ENCODE measurements at regions not wholly inside any gene's neighbourhood (a gene's known extent, or its start where the extent isn't known, plus 50 kb on each side); places are given as distances from the start of the nearest gene placed in this dataset.

DNA sequence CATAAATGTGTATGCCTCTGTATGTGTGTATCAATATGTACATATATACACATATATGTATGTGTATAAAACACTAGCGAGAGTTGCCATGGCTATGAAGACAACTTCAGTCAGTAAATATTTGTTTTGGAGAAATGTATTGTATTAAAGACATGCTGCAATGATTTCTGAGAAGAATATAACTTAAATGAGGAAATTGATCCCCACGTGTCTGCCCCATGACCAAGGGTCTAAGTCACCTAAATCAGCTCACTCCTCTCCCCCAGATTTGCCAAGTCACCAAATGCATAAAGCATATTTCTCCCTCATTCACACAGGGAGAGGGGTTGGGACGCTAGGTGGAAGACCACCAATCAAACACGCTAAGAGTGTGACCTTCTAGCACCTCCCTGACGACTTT lies 58.3 kb upstream of the LYST start:
- DNase-seq (ENCODE audit: low read depth): no peak

DNA sequence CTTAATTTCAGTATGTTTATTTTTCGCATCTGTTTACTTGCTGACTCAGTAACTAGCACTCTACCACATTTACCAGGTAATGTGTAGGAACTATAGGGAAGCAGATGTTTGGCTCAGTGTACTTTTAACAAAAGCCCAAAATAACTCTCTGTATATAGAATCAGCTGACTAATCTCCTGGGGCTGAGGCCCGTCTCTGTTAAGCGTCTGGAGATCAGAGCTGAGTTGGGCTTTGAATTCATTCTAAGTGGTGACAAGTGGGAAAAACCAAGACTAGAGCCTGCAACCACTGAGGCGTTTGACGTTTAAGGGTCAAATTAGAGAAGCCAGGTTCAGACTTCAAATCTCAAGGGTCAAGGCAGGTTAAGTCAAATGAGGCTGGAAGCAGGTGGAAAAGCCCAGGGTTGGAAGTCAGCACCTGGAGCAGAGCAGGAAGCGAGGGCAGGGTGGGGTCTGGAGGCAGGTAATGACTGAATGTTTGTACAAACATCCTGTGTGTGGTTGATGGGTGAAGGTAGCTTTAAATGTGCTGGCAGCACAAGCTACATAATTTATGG lies 56.8 kb upstream of the LYST start:
- no peak for DNase-seq (ENCODE audit: low read depth)

DNA sequence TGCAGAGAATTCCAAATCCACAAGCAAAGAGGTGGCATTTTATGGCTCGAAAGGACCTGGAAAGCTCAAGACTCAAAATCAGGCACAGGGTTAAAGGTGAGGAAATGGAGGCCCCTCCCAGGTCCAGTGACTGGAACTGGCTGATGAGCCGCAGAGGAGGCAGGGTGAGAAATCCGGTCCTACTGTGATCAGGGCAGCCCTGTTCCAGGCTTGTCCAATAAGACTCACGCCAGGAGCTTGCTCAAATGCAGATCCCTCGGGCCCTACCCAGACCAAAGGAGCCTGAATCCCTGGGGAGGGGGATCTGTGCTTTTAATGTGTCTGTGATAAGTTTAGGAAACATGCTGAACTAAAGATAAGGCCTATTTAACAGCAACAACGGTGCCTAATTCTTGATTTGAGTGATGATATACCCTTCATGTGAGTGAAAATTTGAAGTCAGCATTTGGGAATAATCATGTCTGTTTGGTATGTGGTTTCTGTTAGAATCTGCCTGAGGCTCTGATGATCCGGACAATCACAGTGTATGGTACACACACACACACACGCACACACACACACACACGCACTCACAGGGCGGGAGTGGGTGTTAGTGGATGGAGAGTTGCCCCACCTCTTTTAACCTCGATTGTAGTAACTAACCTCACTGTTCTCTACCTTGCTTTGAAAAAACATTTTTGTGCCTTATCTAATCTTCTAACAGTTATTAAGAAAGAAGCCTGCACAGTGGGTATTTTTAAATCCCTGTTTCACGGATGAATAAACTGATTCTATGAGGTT lies 54.1 kb upstream of the LYST start:
- peak; percentile 75 for DNase-seq (ENCODE audit: low read depth)

DNA sequence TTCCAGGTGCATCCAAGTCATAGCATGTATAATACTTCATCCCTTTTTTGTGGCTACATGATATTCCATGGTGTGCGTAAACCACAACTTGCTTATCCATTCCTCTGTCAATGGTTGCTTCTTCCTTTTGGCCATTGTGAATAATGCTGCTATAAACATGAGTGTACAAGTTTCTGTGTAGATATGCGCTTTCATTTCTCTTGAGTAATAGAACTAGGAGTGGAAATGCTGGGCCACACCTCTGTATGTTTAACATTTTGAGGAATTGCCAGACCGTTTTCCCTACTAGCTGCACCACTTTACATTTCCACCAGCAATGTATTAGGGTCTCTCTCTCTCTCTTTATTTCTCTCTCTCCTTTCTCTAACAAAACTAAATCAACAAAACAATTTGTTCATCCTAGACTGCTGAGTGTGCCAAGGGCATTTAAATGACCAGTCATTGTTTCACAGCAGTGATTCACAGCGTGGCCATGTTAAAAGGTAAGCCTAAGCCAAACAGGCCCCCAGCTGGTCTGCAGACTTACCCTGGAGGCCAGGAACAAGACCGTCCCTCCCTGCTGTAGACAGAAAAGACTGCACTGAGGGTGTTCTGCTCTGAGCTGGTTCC lies 53.2 kb upstream of the LYST start:
- DNase-seq (ENCODE audit: low read depth): peak; percentile 91

DNA sequence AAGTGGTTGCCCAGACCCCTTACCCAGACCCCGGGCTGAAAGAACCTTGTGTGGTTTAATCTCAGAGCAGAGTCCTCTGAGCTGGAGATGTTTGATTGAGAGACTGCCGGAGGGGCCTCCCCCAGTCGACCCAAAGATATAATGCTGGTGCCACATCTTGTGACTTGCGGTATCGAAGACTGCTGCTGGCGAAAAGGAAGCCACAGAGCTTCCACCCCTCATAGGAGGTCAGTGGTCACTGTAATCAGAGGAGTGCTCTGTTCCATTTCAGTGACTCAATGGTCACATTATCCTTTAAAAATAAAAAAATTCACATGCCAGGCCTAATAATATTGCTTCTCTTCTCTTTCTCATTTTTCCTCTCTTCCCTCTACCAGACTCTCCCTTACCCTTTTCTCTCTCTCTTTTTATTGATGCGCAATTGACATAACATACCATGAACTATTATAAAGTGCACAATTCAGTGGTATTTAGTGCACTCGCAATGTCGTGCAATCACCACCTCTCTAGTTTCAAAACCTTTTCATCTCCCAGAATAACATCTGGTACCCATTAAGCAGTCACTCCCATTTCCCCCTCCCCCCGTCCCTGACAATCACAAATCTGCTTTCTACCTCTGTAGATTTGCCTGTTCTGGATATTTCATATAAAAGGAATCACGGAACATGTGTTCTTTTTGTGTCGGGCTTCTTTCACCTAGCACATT lies 52.6 kb upstream of the LYST start:
- DNase-seq (ENCODE audit: low read depth): peak; percentile 84

DNA sequence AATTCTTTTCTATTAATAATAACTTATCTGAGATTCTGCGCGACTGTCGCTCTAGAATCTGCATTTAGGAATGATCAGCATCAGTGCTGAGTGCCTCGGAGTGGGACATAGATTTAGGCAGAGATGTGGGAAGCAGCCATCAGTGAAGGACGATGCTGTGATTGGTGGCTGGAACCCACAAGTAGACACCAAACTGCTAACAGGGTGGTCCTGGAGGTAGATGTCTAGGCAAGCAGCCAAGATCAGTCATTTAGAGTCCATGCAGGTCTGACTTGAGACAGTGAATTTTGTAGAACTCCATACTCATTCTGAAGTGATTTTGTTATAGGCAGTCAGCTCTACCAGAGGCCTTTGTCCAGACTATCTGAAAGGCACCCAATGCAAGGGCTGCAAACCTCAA lies 51.8 kb upstream of the LYST start:
- DNase-seq (ENCODE audit: low read depth): no peak

DNA sequence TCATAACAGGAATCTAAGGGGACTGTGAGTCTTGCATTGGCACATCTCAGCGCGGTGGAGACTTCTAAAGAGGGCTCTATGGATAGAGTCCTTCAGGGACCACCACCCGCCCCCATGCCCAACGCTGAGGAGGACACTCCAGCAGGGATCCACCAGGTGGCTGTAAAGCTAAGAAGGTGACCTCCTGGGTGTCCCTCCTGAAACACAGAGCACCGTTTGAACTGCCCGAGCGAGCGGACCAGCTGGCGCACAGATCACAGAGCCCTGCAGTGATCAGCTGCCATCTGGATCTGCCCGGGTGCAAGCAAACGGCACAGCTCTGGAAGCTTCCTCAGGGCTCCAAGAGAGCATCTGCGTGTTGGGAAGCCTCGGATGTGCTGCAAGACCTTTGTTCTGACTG lies 51.3 kb upstream of the LYST start:
- no peak for DNase-seq (ENCODE audit: low read depth)

DNA sequence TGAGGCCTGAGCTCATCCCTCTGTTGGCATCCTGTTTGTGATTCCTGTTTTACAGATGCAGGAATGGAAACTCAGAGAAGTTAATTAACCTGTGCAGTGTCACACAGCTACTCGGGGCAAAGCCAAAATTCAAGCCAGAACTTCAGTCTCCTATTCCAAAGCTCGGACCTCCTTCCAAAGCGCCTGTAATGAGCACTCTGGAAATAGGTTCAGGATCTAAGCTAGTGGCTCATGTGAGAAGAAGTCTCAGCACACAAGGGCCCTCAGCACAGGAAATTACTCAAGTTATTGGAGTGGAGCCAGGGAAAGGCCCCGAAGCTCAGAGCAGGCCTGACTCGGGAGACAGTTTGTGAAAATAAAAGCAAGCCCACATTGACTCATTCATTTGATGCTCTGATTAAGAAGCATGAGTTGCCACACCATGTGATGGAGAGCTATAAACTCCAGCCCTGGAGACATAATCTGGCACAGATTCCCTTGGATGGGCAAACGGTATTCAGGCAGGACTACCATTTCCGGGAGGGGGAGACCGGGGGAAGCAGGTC lies 50.6 kb upstream of the LYST start:
- DNase-seq (ENCODE audit: low read depth): peak; percentile 100
